ENCODE measurements at regions not wholly inside any gene's neighbourhood (a gene's known extent, or its start where the extent isn't known, plus 50 kb on each side); places are given as distances from the start of the nearest gene placed in this dataset.

DNA sequence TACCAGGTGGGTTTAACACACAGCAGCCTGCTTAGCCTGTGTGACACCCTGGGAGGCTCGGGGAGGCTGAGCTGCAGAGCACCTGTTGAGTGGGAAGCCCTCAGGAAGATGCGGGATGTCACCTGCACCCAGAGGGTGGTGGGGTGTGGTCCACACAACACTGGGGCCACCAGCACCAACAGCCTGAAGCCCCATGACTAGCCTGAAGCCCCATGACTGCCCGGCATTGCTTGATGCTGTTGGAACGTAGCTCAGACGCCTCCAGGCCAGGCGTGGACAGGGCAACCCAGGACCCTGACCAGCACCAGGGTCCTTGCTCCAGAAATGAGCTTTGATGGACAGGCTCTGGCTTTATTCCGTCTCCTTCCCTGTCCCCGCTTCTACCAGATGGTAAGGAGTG, 76.3 kb upstream of the ZNF469 start:
- TF ChIP-seq ARNTL (CRISPR knock-in tag; IDR thresholded peaks at IDR 0.05; ENCODE audit: borderline replicate concordance, low read depth) (no peak), ZNF70 (CRISPR knock-in tag; IDR thresholded peaks at IDR 0.05) (no peak), CSDC2 (CRISPR knock-in tag; IDR thresholded peaks at IDR 0.05) (no peak), OSR1 (CRISPR knock-in tag; IDR thresholded peaks at IDR 0.05) (no peak)
